Neural progenitor cell (in vitro differentiated cells): ENCODE measurements at regions not wholly inside any gene's neighbourhood (a gene's known extent, or its start where the extent isn't known, plus 50 kb on each side); places are given as distances from the start of the nearest gene placed in this dataset.
A peak's percentile ranks its signal among the peaks of the same experiment; 100 is the strongest.

Experiments used
- DNase-seq: peaks from one replicate; pipeline ENCODE4 v3.0.0-alpha.2; 2016; ENCODE audit warnings: low spot score
- H2AFZ ChIP-seq: fragments of 200-600 bp; sonication (generic); replicated peaks from 2 replicates; pipeline ENCODE4 v1.6.1; 2016; ENCODE audit warnings: antibody characterized with exemption
- H3F3A ChIP-seq: fragments of 200-600 bp; sonication (generic); 2 replicates; pipeline ENCODE4 v1.6.1; 2016; ENCODE audit warnings: antibody characterized with exemption, low read depth
- H3K27ac ChIP-seq: fragments of 200-600 bp; sonication (generic); 2 replicates; pipeline ENCODE4 v1.5.1; 2016; ENCODE audit warnings: mild to moderate bottlenecking
- H3K27me3 ChIP-seq: fragments of 200-600 bp; sonication (generic); 2 replicates; pipeline ENCODE4 v1.6.1; 2016; ENCODE audit warnings: mild to moderate bottlenecking, moderate library complexity
- H3K36me3 ChIP-seq: fragments of 200-600 bp; sonication (generic); 2 replicates; pipeline ENCODE4 v1.5.1; 2016
- H3K4me1 ChIP-seq: fragments of 200-600 bp; sonication (generic); 2 replicates; pipeline ENCODE4 v1.6.1; 2016; ENCODE audit warnings: mixed run types
- H3K4me2 ChIP-seq: fragments of 200-600 bp; sonication (generic); 2 replicates; pipeline ENCODE4 v1.6.1; 2016
- H3K4me3 ChIP-seq: fragments of 200-600 bp; sonication (generic); 2 replicates; pipeline ENCODE4 v1.5.1; 2016
- H3K79me2 ChIP-seq: fragments of 200-600 bp; sonication (generic); 2 replicates; pipeline ENCODE4 v1.6.1; 2016; ENCODE audit warnings: low read depth
- H3K9ac ChIP-seq: fragments of 200-600 bp; sonication (generic); 2 replicates; pipeline ENCODE4 v1.6.1; 2016
- H3K9me3 ChIP-seq: fragments of 200-600 bp; sonication (generic); 2 replicates; pipeline ENCODE4 v1.5.1; 2016; ENCODE audit warnings: low read depth
- H4K20me1 ChIP-seq: fragments of 200-600 bp; sonication (generic); 2 replicates; pipeline ENCODE4 v1.6.1; 2016; ENCODE audit warnings: low read depth
- H3K27ac Mint-ChIP-seq: 3 replicates; pipeline ENCODE4 v1.8.0; 2021; ENCODE audit warnings: mixed read lengths
- H3K27me3 Mint-ChIP-seq: 2 replicates; pipeline ENCODE4 v1.8.0; 2022; ENCODE audit warnings: low read depth, mild to moderate bottlenecking, inconsistent platforms, moderate library complexity, mixed read lengths; ENCODE audit not compliant: insufficient read depth
- H3K36me3 Mint-ChIP-seq: 3 replicates; pipeline ENCODE4 v1.8.0; 2021; ENCODE audit warnings: mixed read lengths
- H3K4me1 Mint-ChIP-seq: 3 replicates; pipeline ENCODE4 v1.8.0; 2021; ENCODE audit warnings: mixed read lengths
- H3K4me3 Mint-ChIP-seq: 3 replicates; pipeline ENCODE4 v1.8.0; 2021; ENCODE audit warnings: mild to moderate bottlenecking, moderate library complexity, mixed read lengths
- H3K9me3 Mint-ChIP-seq: 3 replicates; pipeline ENCODE4 v1.8.0; 2020; ENCODE audit warnings: mixed read lengths
- EZH2 ChIP-seq: fragments of 200-600 bp; sonication (generic); IDR thresholded peaks from 2 replicates; pipeline ENCODE4 v1.6.1; 2017; ENCODE audit warnings: antibody characterized with exemption, mild to moderate bottlenecking, moderate library complexity
- EZH2phosphoT487 ChIP-seq: fragments of 200-600 bp; sonication (generic); IDR thresholded peaks from 2 replicates; pipeline ENCODE4 v1.6.1; 2017; ENCODE audit warnings: antibody characterized with exemption
- TF ChIP-seq, protein P1 (sequence below): fragments of 200-600 bp; sonication (generic); IDR thresholded peaks from 2 replicates; pipeline ENCODE4 v1.5.1; 2017; ENCODE audit warnings: antibody characterized with exemption, mild to moderate bottlenecking

DNA sequence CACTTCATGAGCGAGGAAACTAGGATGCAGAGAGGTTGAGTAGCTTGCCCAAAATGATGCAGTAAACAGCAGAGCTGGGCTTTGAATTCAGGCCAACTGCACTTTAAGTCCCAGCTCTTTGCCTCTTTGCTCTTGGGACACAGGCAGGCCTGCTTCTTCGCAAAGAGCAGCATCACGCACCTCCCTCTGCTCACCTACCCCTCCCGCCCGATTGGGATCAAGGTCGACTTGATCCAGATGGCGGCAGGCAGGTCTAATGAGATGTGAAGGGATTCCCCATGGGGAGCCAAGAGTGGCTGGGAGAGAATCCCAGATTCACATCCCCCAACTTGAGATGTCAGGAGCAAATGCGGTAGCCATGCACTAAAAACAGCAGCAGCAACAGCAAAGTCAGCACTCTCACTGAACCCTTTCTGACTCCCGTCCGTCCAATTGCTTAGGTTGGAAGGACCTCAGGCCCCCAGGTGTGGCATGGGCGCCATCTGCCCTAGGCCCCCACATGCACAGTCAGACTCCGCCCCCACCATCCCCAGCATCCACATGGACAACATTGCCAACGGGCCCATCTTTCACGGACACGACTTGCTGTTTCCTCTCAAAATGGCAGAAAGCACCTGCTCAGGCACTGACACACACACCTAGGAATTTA lies 84.3 kb upstream of the MAP4K4 start:
- H3K4me3 Mint-ChIP-seq, result no peak overlapping the region
- H3K9me3 Mint-ChIP-seq, result no peaks in the 10 kb centered on the region
- no peak overlapping the region for H3K27ac ChIP-seq
- H3K79me2 ChIP-seq, result no peaks in the 10 kb centered on the region
- no peaks in the 10 kb centered on the region for H4K20me1 ChIP-seq
- peak overlapping the region; percentile 34 for H2AFZ ChIP-seq
- no peaks in the 10 kb centered on the region for H3K27me3 ChIP-seq
- no peaks in the 10 kb centered on the region for H3K36me3 ChIP-seq
- H3F3A ChIP-seq, result no peaks in the 10 kb centered on the region
- no peak overlapping the region for H3K4me3 ChIP-seq
- TF ChIP-seq, protein P1, sequence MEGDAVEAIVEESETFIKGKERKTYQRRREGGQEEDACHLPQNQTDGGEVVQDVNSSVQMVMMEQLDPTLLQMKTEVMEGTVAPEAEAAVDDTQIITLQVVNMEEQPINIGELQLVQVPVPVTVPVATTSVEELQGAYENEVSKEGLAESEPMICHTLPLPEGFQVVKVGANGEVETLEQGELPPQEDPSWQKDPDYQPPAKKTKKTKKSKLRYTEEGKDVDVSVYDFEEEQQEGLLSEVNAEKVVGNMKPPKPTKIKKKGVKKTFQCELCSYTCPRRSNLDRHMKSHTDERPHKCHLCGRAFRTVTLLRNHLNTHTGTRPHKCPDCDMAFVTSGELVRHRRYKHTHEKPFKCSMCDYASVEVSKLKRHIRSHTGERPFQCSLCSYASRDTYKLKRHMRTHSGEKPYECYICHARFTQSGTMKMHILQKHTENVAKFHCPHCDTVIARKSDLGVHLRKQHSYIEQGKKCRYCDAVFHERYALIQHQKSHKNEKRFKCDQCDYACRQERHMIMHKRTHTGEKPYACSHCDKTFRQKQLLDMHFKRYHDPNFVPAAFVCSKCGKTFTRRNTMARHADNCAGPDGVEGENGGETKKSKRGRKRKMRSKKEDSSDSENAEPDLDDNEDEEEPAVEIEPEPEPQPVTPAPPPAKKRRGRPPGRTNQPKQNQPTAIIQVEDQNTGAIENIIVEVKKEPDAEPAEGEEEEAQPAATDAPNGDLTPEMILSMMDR, result no peak
- TF ChIP-seq EZH2phosphoT487 (no peak), EZH2 (no peak)
- no peak overlapping the region for H3K4me2 ChIP-seq
- no peaks in the 10 kb centered on the region for H3K27me3 Mint-ChIP-seq
- H3K9me3 ChIP-seq, result no peaks in the 10 kb centered on the region
- DNase-seq, result no peak
- H3K9ac ChIP-seq, result no peak overlapping the region
- H3K4me1 ChIP-seq, result no peaks in the 10 kb centered on the region
- no peak overlapping the region for H3K27ac Mint-ChIP-seq
- no peaks in the 10 kb centered on the region for H3K36me3 Mint-ChIP-seq
- peaks cover 17% of the 10 kb centered on the region for H3K4me1 Mint-ChIP-seq

DNA sequence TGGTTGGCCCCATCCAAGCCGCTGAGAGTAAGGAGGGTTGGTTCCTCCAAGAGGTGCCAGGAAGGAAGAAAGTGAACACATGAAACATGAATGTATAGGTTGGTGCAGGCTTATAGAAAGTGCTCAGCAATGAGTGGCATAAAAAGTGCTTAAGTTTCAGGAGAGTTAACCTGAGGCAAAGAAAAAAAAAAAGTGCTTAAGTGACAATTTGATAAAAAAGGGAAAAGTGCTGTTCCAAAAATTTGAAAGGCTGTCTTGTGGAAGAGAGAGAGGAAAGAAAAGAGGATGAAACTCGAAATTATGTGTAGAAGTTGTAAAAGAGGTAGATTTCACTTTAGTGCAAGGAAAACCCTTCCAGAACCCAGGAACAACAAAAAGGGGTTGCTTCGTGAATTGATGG lies 85.5 kb upstream of the MAP4K4 start:
- DNase-seq, result no peak
- H2AFZ ChIP-seq, result no peak overlapping the region
- H3K4me2 ChIP-seq, result no peak overlapping the region
- H3K9me3 Mint-ChIP-seq, result no peaks in the 10 kb centered on the region
- no peaks in the 10 kb centered on the region for H3K27me3 ChIP-seq
- H3K9ac ChIP-seq, result no peak overlapping the region
- H4K20me1 ChIP-seq, result no peaks in the 10 kb centered on the region
- H3K4me3 ChIP-seq, result no peak overlapping the region
- no peak overlapping the region for H3K27ac ChIP-seq
- TF ChIP-seq, protein P1, result no peak
- no peak for TF ChIP-seq EZH2
- no peak for TF ChIP-seq EZH2phosphoT487
- no peaks in the 10 kb centered on the region for H3F3A ChIP-seq
- no peaks in the 10 kb centered on the region for H3K36me3 Mint-ChIP-seq
- H3K4me1 ChIP-seq, result no peaks in the 10 kb centered on the region
- H3K79me2 ChIP-seq, result no peaks in the 10 kb centered on the region
- no peaks in the 10 kb centered on the region for H3K36me3 ChIP-seq
- peaks cover 2% of the 10 kb centered on the region for H3K27me3 Mint-ChIP-seq
- H3K4me3 Mint-ChIP-seq, result no peak overlapping the region
- no peaks in the 10 kb centered on the region for H3K9me3 ChIP-seq
- no peak overlapping the region for H3K27ac Mint-ChIP-seq
- peaks cover 6% of the 10 kb centered on the region for H3K4me1 Mint-ChIP-seq

DNA sequence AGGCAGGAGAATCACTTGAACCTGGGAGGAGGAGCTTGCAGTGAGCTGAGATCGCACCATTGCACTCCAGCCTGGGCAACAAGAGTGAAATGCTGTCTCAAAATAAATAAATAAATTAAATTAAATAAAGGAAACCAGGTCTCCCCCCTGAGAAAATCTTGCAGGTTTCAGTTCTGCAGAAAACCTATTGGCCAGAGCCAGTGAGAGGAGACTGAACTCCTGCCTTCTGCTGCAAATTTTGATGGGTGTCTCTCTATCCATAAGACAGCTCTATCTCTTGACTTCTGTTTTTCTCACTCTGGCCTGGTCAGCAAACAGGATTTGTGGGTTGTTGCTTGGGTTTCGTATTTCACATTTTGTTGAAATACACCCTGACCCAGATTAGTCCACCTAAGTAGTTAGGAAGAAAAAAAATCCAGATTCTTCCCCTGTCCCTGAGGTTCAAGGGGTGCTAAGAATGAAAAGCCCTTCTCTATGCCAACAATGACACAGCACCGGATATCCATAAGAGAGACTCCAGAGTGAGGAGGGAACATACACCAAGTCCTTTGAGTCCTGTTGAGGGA lies 86.7 kb upstream of the MAP4K4 start:
- H3K27me3 ChIP-seq, result no peaks in the 10 kb centered on the region
- no peak overlapping the region for H2AFZ ChIP-seq
- H3K9me3 Mint-ChIP-seq, result peaks cover 2% of the 10 kb centered on the region
- H3K4me1 ChIP-seq, result no peaks in the 10 kb centered on the region
- no peak overlapping the region for H3K4me3 Mint-ChIP-seq
- no peaks in the 10 kb centered on the region for H3K79me2 ChIP-seq
- no peak for DNase-seq
- peaks cover 2% of the 10 kb centered on the region for H3K27me3 Mint-ChIP-seq
- no peaks in the 10 kb centered on the region for H3K36me3 ChIP-seq
- TF ChIP-seq, protein P1, result no peak
- no peak for TF ChIP-seq EZH2
- no peak for TF ChIP-seq EZH2phosphoT487
- H3K27ac Mint-ChIP-seq, result no peak overlapping the region
- no peak overlapping the region for H3K27ac ChIP-seq
- no peaks in the 10 kb centered on the region for H3K4me1 Mint-ChIP-seq
- no peaks in the 10 kb centered on the region for H3K9me3 ChIP-seq
- no peak overlapping the region for H3K9ac ChIP-seq
- no peak overlapping the region for H3K4me3 ChIP-seq
- no peak overlapping the region for H3K4me2 ChIP-seq
- H4K20me1 ChIP-seq, result no peaks in the 10 kb centered on the region
- no peaks in the 10 kb centered on the region for H3K36me3 Mint-ChIP-seq
- no peaks in the 10 kb centered on the region for H3F3A ChIP-seq
